ENCODE measurements at regions not wholly inside any gene's neighbourhood (a gene's known extent, or its start where the extent isn't known, plus 50 kb on each side); places are given as distances from the start of the nearest gene placed in this dataset.

DNA sequence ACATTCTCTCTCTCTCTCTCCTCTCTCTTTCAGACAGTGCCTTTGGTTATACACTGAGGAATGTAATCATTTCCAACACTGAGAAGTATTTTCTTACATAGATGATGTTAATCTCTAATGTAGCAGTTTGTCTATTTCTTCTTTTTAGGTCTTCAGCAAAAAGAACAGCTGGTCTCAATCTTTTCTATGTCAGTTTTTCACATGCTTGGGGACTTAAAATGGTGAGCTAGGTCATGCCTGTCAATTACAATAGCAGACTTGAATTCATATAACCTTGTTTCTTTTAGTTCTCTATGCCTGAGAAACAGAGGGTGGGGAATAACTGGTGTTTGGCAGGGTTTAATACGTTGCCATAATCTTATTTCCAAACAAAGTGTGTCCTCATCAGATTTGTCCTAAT, 786.2 kb downstream of the SQOR start:
- Histone ChIP-seq H3K9me3 (peaks cover 3% of the 10 kb centered on the region), H3K36me3 (ENCODE audit: low read depth) (no peaks in the 10 kb centered on the region), H3K4me3 (no peak overlapping the region), H3K4me1 (ENCODE audit: low read depth) (no peaks in the 10 kb centered on the region)
- no peak for DNase-seq
- intact Hi-C loops (cut with DNase I, micrococcal nuclease) = no loop called here
- ATAC-seq = no peak
- TF ChIP-seq, protein P1, sequence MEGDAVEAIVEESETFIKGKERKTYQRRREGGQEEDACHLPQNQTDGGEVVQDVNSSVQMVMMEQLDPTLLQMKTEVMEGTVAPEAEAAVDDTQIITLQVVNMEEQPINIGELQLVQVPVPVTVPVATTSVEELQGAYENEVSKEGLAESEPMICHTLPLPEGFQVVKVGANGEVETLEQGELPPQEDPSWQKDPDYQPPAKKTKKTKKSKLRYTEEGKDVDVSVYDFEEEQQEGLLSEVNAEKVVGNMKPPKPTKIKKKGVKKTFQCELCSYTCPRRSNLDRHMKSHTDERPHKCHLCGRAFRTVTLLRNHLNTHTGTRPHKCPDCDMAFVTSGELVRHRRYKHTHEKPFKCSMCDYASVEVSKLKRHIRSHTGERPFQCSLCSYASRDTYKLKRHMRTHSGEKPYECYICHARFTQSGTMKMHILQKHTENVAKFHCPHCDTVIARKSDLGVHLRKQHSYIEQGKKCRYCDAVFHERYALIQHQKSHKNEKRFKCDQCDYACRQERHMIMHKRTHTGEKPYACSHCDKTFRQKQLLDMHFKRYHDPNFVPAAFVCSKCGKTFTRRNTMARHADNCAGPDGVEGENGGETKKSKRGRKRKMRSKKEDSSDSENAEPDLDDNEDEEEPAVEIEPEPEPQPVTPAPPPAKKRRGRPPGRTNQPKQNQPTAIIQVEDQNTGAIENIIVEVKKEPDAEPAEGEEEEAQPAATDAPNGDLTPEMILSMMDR (IDR thresholded peaks at IDR 0.05) = no peak

DNA sequence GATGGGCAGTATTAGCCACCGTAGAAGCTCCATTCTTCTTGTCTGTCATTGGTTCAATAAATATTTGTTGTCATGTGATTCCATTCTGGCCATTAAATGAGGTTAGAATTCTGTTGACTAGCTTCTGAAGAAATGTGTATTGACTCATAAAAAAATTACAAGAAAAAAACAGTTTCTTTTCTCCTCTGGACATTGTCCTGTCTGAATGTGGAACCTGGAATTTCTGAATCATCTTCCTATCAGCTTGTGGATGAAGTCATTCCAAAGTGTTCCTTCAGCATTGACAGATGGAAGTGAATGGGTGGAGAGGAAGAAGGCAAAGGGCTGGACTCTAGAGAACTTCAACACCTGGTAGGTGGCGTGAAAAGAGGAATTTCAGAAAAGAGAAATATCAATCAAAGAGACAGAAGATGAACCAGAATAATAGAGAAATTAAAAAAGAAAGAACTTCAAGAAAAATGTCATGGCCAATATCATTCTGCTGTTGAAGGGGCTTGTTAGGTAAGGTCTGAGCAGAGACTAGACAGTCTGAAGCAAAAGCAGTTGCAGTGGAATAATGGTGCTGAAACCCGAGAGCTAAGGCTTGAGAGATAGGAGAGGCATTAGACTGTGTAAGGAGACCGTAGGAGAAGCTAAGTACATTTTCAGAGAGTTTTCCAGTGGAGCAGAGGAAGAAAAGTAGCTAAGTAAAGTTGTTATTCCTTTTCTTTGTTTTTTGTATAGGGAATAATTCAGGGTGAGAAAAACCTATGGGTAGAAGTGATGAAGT, 806.6 kb downstream of the SQOR start:
- no peak overlapping the region for H3K4me3 ChIP-seq
- no peaks in the 10 kb centered on the region for H3K9me3 ChIP-seq
- TF ChIP-seq, protein P1 (IDR thresholded peaks at IDR 0.05) = no peak
- no peaks in the 10 kb centered on the region for H3K4me1 ChIP-seq (ENCODE audit: low read depth)
- no peak for DNase-seq
- no peaks in the 10 kb centered on the region for H3K36me3 ChIP-seq (ENCODE audit: low read depth)
- intact Hi-C loops (cut with DNase I, micrococcal nuclease) = no loop called here
- no peak for ATAC-seq

DNA sequence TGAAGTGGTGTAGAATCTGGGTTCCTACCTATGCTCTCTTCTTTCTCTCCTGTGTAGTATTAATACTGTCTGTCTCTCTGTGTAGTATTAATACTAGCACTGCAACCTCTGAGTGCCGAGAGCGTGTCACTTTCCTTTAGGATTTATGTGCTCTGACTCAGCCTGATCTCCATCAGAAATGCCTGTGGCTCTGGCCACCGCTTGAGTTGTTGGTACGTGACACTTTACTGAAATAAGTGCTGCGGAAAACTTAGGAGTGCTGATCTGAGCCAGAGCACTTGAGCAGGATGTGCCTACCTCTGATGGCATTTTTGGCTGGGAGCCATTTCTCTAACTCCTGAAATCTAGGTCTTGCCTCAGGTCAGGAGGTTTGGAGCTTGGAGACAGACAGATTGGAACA, 807.4 kb downstream of the SQOR start:
- H3K36me3 ChIP-seq (ENCODE audit: low read depth) = no peaks in the 10 kb centered on the region
- no peaks in the 10 kb centered on the region for H3K9me3 ChIP-seq
- intact Hi-C loops (cut with DNase I, micrococcal nuclease) = no loop called here
- no peak for DNase-seq
- H3K4me3 ChIP-seq = no peak overlapping the region
- no peak for ATAC-seq
- TF ChIP-seq, protein P1 (IDR thresholded peaks at IDR 0.05) = no peak
- no peaks in the 10 kb centered on the region for H3K4me1 ChIP-seq (ENCODE audit: low read depth)

DNA sequence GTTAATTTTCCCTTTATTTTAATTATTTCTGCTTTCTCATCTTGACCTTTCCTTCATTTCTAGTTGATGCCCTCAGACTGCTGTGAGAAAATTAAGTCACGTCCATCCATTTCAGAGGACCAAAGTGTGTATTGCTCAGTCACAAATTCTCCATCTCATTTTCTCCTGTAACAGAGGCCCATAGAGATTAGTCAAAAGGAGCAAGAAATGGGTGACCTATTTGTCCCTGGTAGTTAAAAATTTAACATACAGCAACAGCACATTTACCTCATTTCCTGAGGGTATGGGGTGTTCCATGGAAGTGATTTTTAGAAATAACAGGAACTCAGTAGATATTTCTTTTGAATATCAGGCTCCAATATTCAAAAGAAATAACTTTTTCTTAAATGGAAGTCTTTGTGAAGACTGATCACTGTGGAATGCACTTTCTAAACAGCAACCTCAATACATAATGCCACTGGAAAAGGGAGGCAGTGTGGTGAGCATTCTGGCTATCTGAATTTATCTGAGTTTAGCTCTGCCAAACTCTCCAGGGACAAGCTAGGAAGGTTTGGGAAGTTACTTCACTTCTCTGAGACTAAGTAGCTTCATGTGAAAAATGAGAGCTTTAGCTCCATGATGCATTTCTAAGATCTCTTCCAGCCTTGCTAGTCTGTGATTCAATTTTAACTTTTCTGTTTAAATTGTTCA, 808.2 kb downstream of the SQOR start:
- ATAC-seq (no peak), DNase-seq (no peak)
- intact Hi-C loops (cut with DNase I, micrococcal nuclease) = no loop called here
- H3K4me3 ChIP-seq = no peak overlapping the region
- no peaks in the 10 kb centered on the region for H3K9me3 ChIP-seq
- H3K4me1 ChIP-seq (ENCODE audit: low read depth) = no peaks in the 10 kb centered on the region
- TF ChIP-seq, protein P1 (IDR thresholded peaks at IDR 0.05) = no peak
- H3K36me3 ChIP-seq (ENCODE audit: low read depth) = no peaks in the 10 kb centered on the region

DNA sequence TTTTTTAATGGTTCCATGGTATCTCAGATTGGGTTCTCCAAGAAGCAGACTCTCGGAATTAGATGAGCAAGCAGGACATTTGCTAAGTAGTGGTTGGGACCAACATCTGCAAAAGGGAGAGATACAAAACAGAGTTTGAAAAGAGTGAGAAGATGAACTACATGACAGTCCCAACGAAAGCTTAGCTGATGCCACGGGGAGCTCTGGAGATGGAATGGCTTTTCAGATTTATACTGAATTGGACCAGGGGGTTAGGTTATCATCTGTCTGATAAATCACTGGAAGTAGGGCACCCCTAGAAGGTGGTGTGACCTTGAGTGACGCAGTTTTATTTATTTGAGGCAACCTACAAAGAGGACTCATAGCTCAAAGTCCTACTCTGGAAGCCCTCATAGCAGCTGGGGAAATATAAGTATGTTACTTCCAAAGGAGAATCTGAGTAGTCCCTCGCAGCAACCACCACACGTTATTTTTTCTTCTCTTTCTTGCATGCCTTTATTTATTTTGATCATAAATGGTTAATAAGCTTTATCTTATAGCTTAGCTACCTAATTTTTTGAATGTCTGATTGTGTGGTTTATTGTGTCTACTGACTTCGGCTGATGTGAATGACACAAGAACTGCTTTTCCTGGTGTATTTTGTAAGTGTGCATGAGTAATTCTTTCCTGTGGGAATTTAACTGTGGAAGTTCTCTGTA, 815.4 kb downstream of the SQOR start:
- TF ChIP-seq, protein P1 (IDR thresholded peaks at IDR 0.05) = no peak
- Histone ChIP-seq H3K4me1 (ENCODE audit: low read depth) (no peaks in the 10 kb centered on the region), H3K4me3 (no peak overlapping the region), H3K9me3 (no peaks in the 10 kb centered on the region), H3K36me3 (ENCODE audit: low read depth) (no peaks in the 10 kb centered on the region)
- DNase-seq (no peak), ATAC-seq (no peak)
- intact Hi-C loops (cut with DNase I, micrococcal nuclease) = no loop called here
